Spleen (tissue), 11 donors: ENCODE measurements at regions not wholly inside any gene's neighbourhood (a gene's known extent, or its start where the extent isn't known, plus 50 kb on each side); places are given as distances from the start of the nearest gene placed in this dataset.

Experiments used
- DNase-seq: peaks from one replicate; pipeline ENCODE4 v3.0.0-alpha.2; 2020
- H3K27ac ChIP-seq, 8 donors: fragments of 200-600 bp; sonication (generic) in 7 of 8; 1 replicate in 4 of 8; 2 replicates in 4 of 8; pipeline versions ENCODE4 v1.5.0 to v1.8.0; 2016 to 2021; ENCODE audit warnings: inconsistent platforms in 4 of 8, mild to moderate bottlenecking in 4 of 8, moderate library complexity in 1 of 8
- H3K27me3 ChIP-seq, 7 donors: fragments of 200-600 bp; sonication (generic) in 6 of 7; replicated peaks in 1 of 7; 1 replicate in 4 of 7; 2 replicates in 3 of 7; pipeline versions ENCODE4 v1.5.0 to v1.8.0; 2016 to 2021; ENCODE audit warnings: inconsistent platforms in 3 of 7, mild to moderate bottlenecking in 1 of 7
- H3K36me3 ChIP-seq, 6 donors: fragments of 200-600 bp; sonication (generic) in 5 of 6; 1 replicate in 4 of 6; 2 replicates in 2 of 6; pipeline versions ENCODE4 v1.5.0 to v1.8.0; 2016 to 2021; ENCODE audit warnings: inconsistent platforms in 2 of 6
- H3K4me1 ChIP-seq, 6 donors: fragments of 200-600 bp; sonication (generic) in 5 of 6; 1 replicate in 3 of 6; 2 replicates in 3 of 6; pipeline versions ENCODE4 v1.5.0 to v1.8.0; 2016 to 2021; ENCODE audit warnings: inconsistent platforms in 3 of 6
- H3K4me3 ChIP-seq, 8 donors: fragments of 200-600 bp; sonication (generic) in 7 of 8; 1 replicate in 4 of 8; 2 replicates in 4 of 8; pipeline versions ENCODE4 v1.5.0 to v1.8.0; 2016 to 2021; ENCODE audit warnings: inconsistent platforms in 4 of 8, mild to moderate bottlenecking in 4 of 8, moderate library complexity in 2 of 8
- H3K9me3 ChIP-seq, 8 donors: fragments of 200-600 bp; sonication (generic) in 7 of 8; 1 replicate in 4 of 8; 2 replicates in 4 of 8; pipeline versions ENCODE4 v1.5.0 to v1.8.0; 2016 to 2021; ENCODE audit warnings: inconsistent platforms in 4 of 8
- POLR2A ChIP-seq, 3 donors: fragments of 450-650 bp; IDR thresholded peaks; one replicate each; pipeline ENCODE4 v1.5.1; 2017; ENCODE audit warnings: antibody characterized with exemption in 3 of 3, mild to moderate bottlenecking in 1 of 3
- POLR2AphosphoS5 ChIP-seq, 3 donors: sonication (generic); formaldehyde crosslinking; IDR thresholded peaks; one replicate each; pipeline ENCODE4 v1.5.1; 2017; ENCODE audit warnings: antibody characterized with exemption in 3 of 3
- WGBS, 5 donors: extraction: QIAGEN DNeasy Blood & Tissue Kit in 3 of 5; methylation state at CpG; one replicate each; pipeline versions ENCODE4 v1.1.5 to v1.1.7; 2013 to 2018; 5-methylcytosine and 5-hydroxymethylcytosine counted together
- intact Hi-C: fragments of 100-400 bp; cut with DNase I; formaldehyde crosslinking; loops from one replicate; pipeline ENCODE4 v1.15.0; 2023; ENCODE audit warnings: low total_unique reads
- TF ChIP-seq, protein P1 (sequence below), 11 experiments: fragments of 200-600 bp in 7 of 11; fragments of 450-650 bp in 4 of 11; sonication (generic) in 4 of 11; IDR thresholded peaks in 8 of 11; conservative IDR thresholded peaks in 3 of 11; 1 replicate in 7 of 11; 2 replicates in 4 of 11; pipeline versions ENCODE4 v1.4.0 to v1.8.0; 2016 to 2021; ENCODE audit warnings: antibody characterized with exemption in 11 of 11, inconsistent platforms in 4 of 11, mild to moderate bottlenecking in 1 of 11
- donor health status: healthy with polysubstance abuse.
- donor health status: DM: no; HTN: no; CAD: no; lungs with moderate emphysema.
- donor health status: DM: no; HTN: no; CAD: no.
- donor health status: Bipolar disorder and iron deficiency.
- donor health status: healthy.
- donor health status: DM: no; HTN: no; CAD: no.
- donor health status: DM: yes; HTN: yes; CAD: no.

DNA sequence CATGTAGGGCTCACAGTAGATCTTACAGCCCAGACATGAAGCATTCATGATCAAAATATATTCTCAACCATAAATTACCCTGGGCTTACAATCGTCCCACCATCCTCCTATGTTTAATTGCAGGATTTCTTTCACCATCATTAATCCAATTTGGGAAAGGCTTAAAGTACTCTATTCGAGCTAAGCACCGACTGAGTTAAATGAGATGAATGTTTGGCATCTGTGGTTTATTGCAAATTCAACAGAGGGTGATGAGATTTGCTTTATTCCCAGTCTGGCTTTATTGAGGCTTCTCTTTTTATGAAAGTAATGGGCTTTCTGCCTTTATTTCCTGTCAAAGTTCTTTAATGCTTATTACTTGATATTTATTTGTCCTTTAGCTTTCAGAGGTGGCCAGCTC, 159.0 kb downstream of the METTL4 start:
- H3K4me3 ChIP-seq, result no peak overlapping the region
- H3K4me1 ChIP-seq, result no peaks in the 10 kb centered on the region
- H3K9me3 ChIP-seq, result no peaks in the 10 kb centered on the region
- no peaks in the 10 kb centered on the region for H3K27me3 ChIP-seq
- intact Hi-C loops, result no loop called here
- WGBS, 5 donors, result 65 to 85% (median 82%) methylated on average over 3 of the region's 3 CpGs
- H3K27ac ChIP-seq, result no peak overlapping the region
- DNase-seq, result no peak
- TF ChIP-seq POLR2A (IDR thresholded peaks at IDR 0.05) (no peak), POLR2AphosphoS5 (IDR thresholded peaks at IDR 0.05) (no peak)
- TF ChIP-seq, protein P1, sequence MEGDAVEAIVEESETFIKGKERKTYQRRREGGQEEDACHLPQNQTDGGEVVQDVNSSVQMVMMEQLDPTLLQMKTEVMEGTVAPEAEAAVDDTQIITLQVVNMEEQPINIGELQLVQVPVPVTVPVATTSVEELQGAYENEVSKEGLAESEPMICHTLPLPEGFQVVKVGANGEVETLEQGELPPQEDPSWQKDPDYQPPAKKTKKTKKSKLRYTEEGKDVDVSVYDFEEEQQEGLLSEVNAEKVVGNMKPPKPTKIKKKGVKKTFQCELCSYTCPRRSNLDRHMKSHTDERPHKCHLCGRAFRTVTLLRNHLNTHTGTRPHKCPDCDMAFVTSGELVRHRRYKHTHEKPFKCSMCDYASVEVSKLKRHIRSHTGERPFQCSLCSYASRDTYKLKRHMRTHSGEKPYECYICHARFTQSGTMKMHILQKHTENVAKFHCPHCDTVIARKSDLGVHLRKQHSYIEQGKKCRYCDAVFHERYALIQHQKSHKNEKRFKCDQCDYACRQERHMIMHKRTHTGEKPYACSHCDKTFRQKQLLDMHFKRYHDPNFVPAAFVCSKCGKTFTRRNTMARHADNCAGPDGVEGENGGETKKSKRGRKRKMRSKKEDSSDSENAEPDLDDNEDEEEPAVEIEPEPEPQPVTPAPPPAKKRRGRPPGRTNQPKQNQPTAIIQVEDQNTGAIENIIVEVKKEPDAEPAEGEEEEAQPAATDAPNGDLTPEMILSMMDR (IDR thresholded peaks at IDR 0.05 in 8 of 11, conservative IDR thresholded peaks at IDR 0.05 in 3 of 11), result no peak
- no peaks in the 10 kb centered on the region for H3K36me3 ChIP-seq

DNA sequence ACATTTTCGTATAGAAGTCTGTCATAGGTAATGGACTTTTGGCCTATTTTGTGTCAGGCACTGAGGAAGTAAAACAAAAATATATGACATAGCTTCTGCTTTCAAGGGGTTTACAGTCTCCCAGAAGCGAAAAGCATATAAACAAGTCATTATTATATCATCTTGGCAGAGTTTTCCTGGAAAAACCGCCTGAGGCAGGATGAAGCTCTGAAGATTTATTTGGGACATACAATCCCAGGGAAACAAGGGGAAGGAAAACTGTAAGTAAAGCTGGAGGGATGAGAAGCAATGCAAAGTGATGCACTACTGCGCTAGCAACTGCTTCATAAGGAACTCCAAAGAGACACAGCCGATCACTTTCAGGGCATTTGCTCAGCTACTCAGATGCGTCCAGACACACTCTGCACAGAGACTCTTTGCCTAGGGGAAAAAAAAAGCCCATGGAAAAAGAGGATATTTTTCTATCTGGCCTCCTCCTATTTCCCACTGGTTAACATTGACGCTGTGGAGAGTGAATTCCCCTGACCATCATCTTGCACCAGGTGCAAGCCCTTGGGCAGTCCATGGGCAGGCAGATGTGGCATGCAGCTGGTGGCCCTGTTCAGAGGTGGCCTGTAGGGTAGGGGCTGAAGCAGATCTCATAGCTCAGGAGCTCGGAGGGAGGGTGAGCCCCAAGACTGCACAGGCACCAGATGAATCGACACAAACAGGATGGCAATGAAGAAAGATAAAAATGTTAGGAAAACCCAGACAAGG, 158.1 kb downstream of the METTL4 start:
- intact Hi-C loops, result no loop called here
- no peaks in the 10 kb centered on the region for H3K4me1 ChIP-seq
- DNase-seq, result no peak
- H3K27me3 ChIP-seq, result no peaks in the 10 kb centered on the region
- no peak overlapping the region for H3K27ac ChIP-seq
- no peaks in the 10 kb centered on the region for H3K9me3 ChIP-seq
- no peak overlapping the region for H3K4me3 ChIP-seq
- 76 to 83% (median 81%) methylated on average over 9 of the region's 9 CpGs for WGBS, 5 donors
- H3K36me3 ChIP-seq, result no peaks in the 10 kb centered on the region
- TF ChIP-seq POLR2A (IDR thresholded peaks at IDR 0.05) (no peak), POLR2AphosphoS5 (IDR thresholded peaks at IDR 0.05) (no peak)
- TF ChIP-seq, protein P1 (IDR thresholded peaks at IDR 0.05 in 8 of 11, conservative IDR thresholded peaks at IDR 0.05 in 3 of 11), result no peak

DNA sequence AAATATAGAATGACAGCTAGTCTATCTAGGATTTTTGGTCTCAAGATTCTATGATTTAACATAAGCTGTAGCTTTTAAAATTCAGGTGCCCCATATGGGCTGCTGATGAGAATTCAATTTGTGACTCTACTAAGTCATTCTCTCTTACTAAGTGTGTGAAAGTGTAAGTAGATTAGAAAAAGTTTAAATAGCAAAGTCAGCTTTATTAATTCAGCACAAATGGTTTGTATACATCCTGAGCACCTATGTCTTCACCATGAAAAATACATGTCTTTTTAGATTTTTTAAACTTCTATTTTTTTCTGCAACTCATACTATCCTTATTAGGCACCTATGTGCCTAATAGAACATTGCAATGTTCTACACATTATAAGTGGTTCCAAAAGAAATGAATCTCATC, 157.1 kb downstream of the METTL4 start:
- Histone ChIP-seq H3K27me3 (no peaks in the 10 kb centered on the region), H3K9me3 (no peaks in the 10 kb centered on the region), H3K27ac (no peak overlapping the region), H3K4me1 (no peaks in the 10 kb centered on the region), H3K36me3 (no peaks in the 10 kb centered on the region), H3K4me3 (no peak overlapping the region)
- intact Hi-C loops, result no loop called here
- TF ChIP-seq POLR2A (IDR thresholded peaks at IDR 0.05), result no peak
- no peak for DNase-seq

DNA sequence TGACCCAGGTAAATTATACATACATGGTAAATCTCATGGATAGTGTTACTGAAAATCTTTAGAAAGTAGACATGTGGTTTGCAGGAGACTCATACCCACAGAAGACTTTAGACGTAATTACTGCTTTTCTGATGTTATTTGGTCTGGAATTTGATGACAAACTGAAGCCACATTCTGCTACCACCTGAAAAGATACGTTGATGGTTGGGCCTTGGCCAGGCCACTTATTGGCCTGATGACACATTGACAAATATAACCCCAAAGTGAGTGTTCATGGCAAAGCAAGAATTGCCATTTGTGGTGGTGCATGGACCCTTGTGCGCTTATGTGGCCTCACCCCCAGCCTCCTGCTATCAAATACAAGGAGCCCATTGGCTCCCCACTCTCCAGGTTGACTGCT, 155.6 kb downstream of the METTL4 start:
- Histone ChIP-seq H3K4me1 (no peaks in the 10 kb centered on the region), H3K4me3 (no peak overlapping the region), H3K27me3 (no peaks in the 10 kb centered on the region), H3K9me3 (no peaks in the 10 kb centered on the region), H3K36me3 (no peaks in the 10 kb centered on the region), H3K27ac (no peak overlapping the region)
- TF ChIP-seq POLR2AphosphoS5 (IDR thresholded peaks at IDR 0.05), result no peak
- TF ChIP-seq, protein P1 (IDR thresholded peaks at IDR 0.05 in 8 of 11, conservative IDR thresholded peaks at IDR 0.05 in 3 of 11), result no peak
- TF ChIP-seq POLR2A (IDR thresholded peaks at IDR 0.05), result no peak
- WGBS, 5 donors, result 80 to 87% (median 84%) methylated on average over 3 of the region's 3 CpGs
- no peak for DNase-seq
- intact Hi-C loops, result no loop called here
